GM18858 (cell line): ENCODE measurements at regions not wholly inside any gene's neighbourhood (a gene's known extent, or its start where the extent isn't known, plus 50 kb on each side); places are given as distances from the start of the nearest gene placed in this dataset.
"Not testable (repeated sequence)": the region's sequence is repeated elsewhere in the genome, so short reads cannot be mapped to it uniquely, and the experiment has no call there.

Experiments
- ATAC-seq: cut with Tn5 transposase; IDR thresholded peaks from one replicate; pipeline ENCODE4 v1.9.1; 2021; ENCODE audit not compliant: unreplicated experiment

GRCh38 chr11:122023614-122024250, 92.3 kb downstream of the BLID start:
- no peak for ATAC-seq

GRCh38 chr11:122022646-122023045, 93.4 kb downstream of the BLID start:
- ATAC-seq = no peak

DNA sequence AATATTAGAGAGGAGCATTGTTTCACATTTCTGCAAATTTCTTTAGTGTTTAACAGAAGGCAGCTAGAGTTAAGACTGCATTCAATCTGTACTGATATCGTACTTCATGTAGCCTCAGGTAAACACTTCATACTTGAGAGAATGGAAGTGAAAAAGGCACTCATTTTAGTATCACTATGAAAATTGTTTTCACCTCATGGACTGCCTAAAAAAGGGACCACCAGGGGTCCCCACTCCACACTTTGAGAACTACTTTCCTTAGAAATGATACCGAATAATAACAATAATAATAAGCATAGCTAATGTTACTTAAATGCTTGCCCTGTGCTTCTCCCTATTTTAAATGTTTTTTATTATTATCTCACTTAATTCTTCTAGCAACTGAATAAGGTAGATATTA, 95.1 kb downstream of the BLID start:
- no peak for ATAC-seq

DNA sequence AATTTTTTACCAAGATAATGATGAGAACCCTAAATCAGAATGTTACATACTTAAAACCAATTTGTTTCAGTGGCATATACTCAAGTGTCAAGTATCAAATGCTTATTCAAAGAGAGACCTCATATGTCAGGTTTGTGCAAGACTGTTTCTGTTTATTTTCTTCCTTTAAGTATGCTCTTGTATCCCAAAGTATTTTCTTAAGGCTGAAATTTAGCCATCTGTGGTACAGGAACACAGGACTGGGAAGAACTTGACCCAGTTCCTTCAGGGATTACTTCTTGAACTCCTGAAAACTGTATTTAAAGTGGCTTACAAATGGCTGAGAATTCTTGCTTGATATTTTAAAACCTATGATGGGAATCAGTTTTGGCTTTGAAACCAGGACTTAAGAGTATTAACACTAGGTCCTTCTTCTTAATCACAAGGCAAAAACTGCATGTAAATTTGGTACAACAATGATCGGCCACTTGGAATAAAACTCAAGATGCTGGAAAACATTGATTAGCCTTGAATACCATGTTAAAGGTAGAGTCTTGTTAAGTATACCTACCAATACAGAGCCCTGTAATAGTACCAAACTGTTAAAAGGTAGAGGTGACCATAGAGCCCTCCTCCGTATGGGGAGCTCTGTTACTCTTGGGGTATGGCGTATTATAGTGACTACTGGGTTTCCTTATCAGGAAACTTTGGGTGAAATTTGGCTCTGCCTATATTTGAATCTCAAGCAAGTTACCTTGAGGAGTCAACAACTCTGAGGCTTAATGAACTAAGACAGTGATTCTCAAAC, 95.9 kb downstream of the BLID start:
- ATAC-seq = no peak

- no peak for ATAC-seq
These were observed 108.4 kb downstream of the BLID start for GRCh38 chr11:122007601-122008071.

DNA sequence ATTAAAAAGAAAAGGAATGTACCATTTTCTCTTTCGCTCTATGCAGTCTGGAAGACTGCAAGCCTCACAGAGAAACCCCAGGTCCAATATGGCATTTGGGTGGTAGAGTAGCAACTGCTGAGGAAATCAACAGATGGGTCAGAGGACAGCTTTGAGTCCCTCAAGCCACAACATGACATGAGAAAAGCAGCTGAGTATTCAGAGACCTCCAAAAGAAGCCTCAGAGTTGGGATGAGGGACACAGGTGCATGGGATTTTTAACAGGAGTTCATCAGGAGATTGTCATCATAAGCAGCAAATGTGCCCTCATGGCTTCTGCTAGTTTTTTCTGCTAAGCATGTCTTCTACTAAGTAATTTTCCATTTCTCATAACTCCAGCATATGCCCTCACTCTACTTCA, 111.6 kb downstream of the BLID start:
- no peak for ATAC-seq

- no peak for ATAC-seq
These were observed 113.1 kb downstream of the BLID start for GRCh38 chr11:122002926-122003325.

- no peak for ATAC-seq
These were observed 114.0 kb downstream of the BLID start for GRCh38 chr11:122002047-122002446.

- no peak for ATAC-seq
These were observed 116.4 kb downstream of the BLID start for GRCh38 chr11:121999651-122000050.

GRCh38 chr11:121996574-121996973, 119.4 kb downstream of the BLID start:
- no peak for ATAC-seq

GRCh38 chr11:121983901-121984300, 132.1 kb downstream of the BLID start:
- ATAC-seq = no peak

- ATAC-seq = not testable (repeated sequence)
These were observed 138.1 kb downstream of the BLID start for GRCh38 chr11:121977914-121978313.

GRCh38 chr11:121968638-121969037, 147.4 kb downstream of the BLID start:
- no peak for ATAC-seq

DNA sequence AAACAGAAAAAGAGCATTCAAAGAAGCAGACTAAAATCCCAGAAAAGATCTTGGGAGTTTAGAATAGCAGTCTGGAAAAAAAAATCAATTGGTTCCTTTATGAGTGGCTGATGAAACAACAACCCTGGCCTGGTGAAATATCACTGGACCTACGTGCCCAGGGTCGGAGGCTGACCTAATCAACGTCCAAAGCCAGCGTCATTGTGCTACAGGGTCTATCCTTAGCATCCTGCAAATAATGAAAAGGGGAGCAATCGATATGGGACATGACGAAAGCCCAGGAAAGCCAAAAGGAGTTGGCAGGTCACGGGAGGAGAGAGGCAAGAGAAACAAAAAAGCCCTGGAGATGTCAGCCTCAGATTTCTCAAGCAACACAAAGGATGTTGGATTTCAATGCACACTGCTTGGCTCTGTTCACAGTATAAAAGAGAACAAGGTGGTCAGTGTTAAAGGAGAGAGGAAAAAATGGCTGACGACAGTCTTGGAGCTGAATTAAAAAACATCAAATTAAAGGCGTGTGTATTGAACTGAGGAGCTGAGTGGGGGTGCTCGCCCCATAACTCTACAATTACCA, 148.8 kb downstream of the BLID start:
- ATAC-seq = no peak

- ATAC-seq = no peak
These were observed 150.7 kb downstream of the BLID start for GRCh38 chr11:121965330-121965729.

GRCh38 chr11:121964591-121964990, 151.4 kb downstream of the BLID start:
- no peak for ATAC-seq

DNA sequence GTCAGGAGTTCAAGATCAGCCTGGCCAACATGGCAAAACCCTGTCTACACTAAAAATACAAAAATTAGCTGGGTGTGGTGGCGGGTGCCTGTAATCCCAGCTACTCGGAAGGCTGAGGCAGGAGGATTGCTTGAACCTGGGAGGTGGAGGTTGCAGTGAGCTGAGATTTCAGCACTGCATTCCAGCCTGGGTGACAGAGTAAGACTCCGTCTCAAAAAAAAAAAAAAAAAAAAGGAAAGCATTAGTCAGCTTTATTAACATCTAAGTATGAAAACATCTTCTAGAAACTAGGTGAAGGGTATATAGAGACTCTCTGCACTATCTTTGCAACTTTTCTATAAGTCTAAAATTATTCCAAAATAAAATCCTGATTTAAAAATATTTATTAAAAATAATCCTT, 152.2 kb downstream of the BLID start:
- ATAC-seq = not testable (repeated sequence)

DNA sequence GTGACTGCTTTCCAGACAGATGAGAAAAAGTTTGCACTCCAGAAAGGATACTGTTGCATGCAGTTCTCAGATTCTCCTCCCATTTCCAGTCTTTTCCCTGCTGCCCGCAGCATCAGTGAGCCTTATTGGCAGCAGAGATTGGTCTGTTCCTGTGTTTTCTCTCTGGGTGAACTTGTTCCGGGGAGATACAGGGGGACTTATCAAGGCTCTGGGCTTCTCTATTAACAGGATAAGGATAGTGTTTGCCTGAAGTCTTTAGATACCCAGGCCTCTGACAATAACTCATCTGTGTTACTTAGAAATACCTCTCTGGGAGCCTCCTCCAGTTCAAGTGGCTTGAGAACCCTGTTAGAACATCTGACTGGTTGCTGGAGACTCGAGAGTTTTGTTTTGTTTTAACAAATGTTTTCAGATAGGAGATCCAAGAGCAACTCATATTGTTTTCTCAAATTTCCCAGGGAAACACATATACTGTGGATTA, 154.7 kb downstream of the BLID start:
- ATAC-seq = no peak

GRCh38 chr11:121958971-121959325, 157.1 kb downstream of the BLID start:
- ATAC-seq = no peak

DNA sequence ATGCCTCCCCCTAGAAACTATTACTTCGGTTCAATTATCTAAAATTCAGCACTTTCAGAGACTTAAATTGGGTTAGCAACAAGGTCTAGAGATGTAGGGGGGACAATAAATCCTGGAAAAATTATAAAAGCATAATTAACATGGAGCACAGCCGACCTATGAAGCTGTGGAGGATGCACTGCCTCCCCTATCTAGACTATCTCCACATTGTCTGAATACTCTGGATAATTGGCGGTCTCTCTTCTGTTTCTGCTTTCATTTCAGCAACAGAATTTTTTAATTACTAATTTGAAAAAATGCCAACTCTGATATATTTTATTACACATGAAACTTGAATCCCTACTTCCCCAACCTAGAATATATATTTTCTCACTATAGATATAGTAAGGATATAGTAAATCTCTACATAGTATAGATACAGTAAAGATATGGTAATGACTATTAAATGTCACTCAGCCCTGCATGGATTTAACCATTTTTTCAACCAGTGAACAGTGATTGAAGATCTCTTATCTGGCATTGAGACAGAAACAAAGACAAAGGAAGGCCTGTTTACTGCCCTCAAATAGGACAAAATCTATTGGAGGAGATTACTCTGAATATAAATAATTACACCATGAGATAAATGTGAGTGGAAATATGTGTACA, 157.6 kb downstream of the BLID start:
- ATAC-seq = no peak

DNA sequence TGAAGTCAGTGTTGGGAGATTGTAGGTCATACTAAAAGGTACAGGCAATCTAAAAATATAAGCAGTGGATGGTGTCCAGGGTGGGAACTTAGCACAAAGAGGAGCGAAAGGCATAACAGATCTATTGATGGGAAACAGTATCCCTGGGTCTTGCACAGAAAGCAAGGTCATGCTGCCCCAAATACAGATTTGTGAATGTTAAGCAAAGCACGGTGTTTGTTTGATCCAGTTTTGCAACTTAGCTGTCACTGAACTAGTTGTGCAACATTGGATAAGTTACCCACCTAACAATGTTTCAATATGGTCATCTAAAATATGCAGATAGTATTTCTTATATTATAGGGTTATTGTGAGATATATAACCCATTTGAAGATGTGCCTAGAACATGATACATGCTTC, 162.9 kb downstream of the BLID start:
- no peak for ATAC-seq

DNA sequence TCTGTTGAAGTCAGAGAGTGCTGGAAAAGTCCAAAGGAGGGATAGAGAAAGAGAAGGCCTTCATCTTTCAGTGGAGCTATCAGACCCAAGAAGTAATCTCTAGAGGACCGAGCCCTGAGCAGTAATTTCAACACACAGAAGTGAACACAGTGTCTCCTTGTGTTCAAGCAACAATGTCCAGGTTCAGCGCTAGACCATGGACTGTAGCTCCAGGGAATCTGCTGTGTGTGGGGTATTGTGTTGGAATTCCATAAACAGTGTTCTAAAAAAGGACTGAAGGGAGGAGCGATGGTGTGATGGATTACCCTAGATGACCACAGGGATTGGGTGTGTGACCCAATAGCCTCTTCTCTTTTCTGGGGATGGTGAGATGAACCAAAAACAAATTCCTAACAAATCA, 165.9 kb downstream of the BLID start:
- ATAC-seq = no peak
